AG04449 (cell line): ENCODE measurements at regions not wholly inside any gene's neighbourhood (a gene's known extent, or its start where the extent isn't known, plus 50 kb on each side); places are given as distances from the start of the nearest gene placed in this dataset.
"Not testable (repeated sequence)": the region's sequence is repeated elsewhere in the genome, so short reads cannot be mapped to it uniquely, and the experiment has no call there.

Source experiments
- CTCF ChIA-PET: fragments of 350-600 bp; formaldehyde crosslinking; extraction: SDS; loops from one replicate; lab custom pipeline; 2021; ENCODE audit warnings: antibody characterized with exemption; lab: Yijun Ruan, JAX
- POLR2A ChIA-PET: fragments of 400-600, 350-600 bp; formaldehyde crosslinking; extraction: SDS; loops from one replicate; lab custom pipeline; 2020; ENCODE audit warnings: antibody characterized with exemption, inconsistent platforms; lab: Yijun Ruan, JAX
- DNase-seq: peaks from one replicate; pipeline ENCODE4 v3.0.0-alpha.2; 2010; ENCODE audit warnings: low read depth, low spot score
- H3K4me3 ChIP-seq: 2 replicates; pipeline ENCODE4 v1.5.1; 2011; ENCODE audit warnings: low read depth, mild to moderate bottlenecking, control low read depth, low read length
- CTCF ChIP-seq: IDR thresholded peaks from one replicate; pipeline ENCODE4 v1.5.1; 2011; ENCODE audit warnings: mild to moderate bottlenecking, moderate library complexity, low read length, control low read depth, inconsistent platforms; ENCODE audit not compliant: insufficient read depth; ENCODE audit errors: missing control alignments

DNA sequence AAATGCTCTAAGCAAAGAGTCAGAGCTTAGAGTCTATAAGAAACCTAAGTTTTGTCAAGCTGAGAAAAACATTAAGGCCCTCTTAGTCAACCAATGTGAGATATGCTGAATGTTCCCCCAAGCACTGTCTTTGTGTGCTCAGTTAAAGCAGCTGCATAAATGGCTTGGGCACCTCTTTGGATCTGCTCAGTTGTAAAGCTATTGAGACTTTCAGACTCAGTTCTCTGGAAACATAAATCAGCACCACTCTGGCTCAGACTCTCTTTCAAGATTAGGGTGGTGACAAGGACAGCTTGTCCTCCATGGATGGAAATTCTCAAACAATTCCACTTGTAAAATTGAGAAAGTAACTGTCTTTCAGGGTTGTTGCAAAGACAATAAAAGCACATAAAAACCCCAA is 807.9 kb downstream of the PRELID2 start:
- ChIA-PET POLR2A (no interaction called here), CTCF (no interaction called here)
- no peak overlapping the region for H3K4me3 ChIP-seq

GRCh38 chr5:145025775-145026174 is 809.4 kb downstream of the PRELID2 start:
- ChIA-PET POLR2A (no interaction called here), CTCF (no interaction called here)
- TF ChIP-seq CTCF, result no peak
- H3K4me3 ChIP-seq, result no peak overlapping the region
- no peak for DNase-seq

More for the DNA sequence above, 807.9 kb downstream of the PRELID2 start:
- DNase-seq, result no peak
- no peak for TF ChIP-seq CTCF

- no peak for DNase-seq
- ChIA-PET POLR2A (no interaction called here), CTCF (no interaction called here)
- no peak overlapping the region for H3K4me3 ChIP-seq
- TF ChIP-seq CTCF, result no peak
These were observed 820.0 kb downstream of the PRELID2 start for GRCh38 chr5:145015146-145015545.

GRCh38 chr5:145014109-145014508 is 821.0 kb downstream of the PRELID2 start:
- CTCF ChIA-PET, result no interaction called here
- POLR2A ChIA-PET, result no interaction called here
- H3K4me3 ChIP-seq, result no peak overlapping the region
- DNase-seq, result no peak
- TF ChIP-seq CTCF, result no peak

GRCh38 chr5:145010834-145011233 is 824.3 kb downstream of the PRELID2 start:
- ChIA-PET POLR2A (no interaction called here), CTCF (no interaction called here)
- DNase-seq, result no peak
- no peak overlapping the region for H3K4me3 ChIP-seq
- TF ChIP-seq CTCF, result no peak

- ChIA-PET POLR2A (no interaction called here), CTCF (interaction anchor here (1.3 kb wide), 1 partner anchor 710 kb away, joined by 3 read pairs; no protein-coding TSS in a partner anchor)
- no peak for DNase-seq
- no peak overlapping the region for H3K4me3 ChIP-seq
- no peak for TF ChIP-seq CTCF
These were observed 826.1 kb downstream of the PRELID2 start for GRCh38 chr5:145008876-145009530.

GRCh38 chr5:144994356-144994755 is 823.7 kb downstream of the KCTD16 start:
- CTCF ChIA-PET, result not testable (repeated sequence)

More at GRCh38 chr5:144994356-144994755, 823.7 kb downstream of the KCTD16 start:
- DNase-seq, H3K4me3 ChIP-seq, POLR2A ChIA-PET: not testable (repeated sequence)
